Naive B cell (primary cell): ENCODE measurements at regions not wholly inside any gene's neighbourhood (a gene's known extent, or its start where the extent isn't known, plus 50 kb on each side); places are given as distances from the start of the nearest gene placed in this dataset.

Experiments used
- ATAC-seq, 2 donors: fragments of 150-1000 bp; cut with Tn5 transposase; 2 replicates each; pipeline ENCODE4 v1.10.0; 2021; ENCODE audit warnings: low read depth in 2 of 2, mild to moderate bottlenecking in 2 of 2, moderate library complexity in 2 of 2
- DNase-seq: peaks from one replicate; pipeline ENCODE4 v3.0.0; 2022
- H3K27ac Mint-ChIP-seq, 6 donors: one replicate each; pipeline ENCODE4 v1.8.0; 2020 to 2022; ENCODE audit warnings: mild to moderate bottlenecking in 6 of 6, mixed read lengths in 6 of 6, moderate library complexity in 5 of 6, inconsistent platforms in 2 of 6
- H3K27me3 Mint-ChIP-seq, 3 donors: one replicate each; pipeline ENCODE4 v1.8.0; 2021 to 2022; ENCODE audit warnings: mixed read lengths in 3 of 3, mild to moderate bottlenecking in 1 of 3
- H3K36me3 Mint-ChIP-seq, 2 donors: one replicate each; pipeline ENCODE4 v1.8.0; 2020 to 2022; ENCODE audit warnings: mixed read lengths in 2 of 2, inconsistent platforms in 1 of 2, mild to moderate bottlenecking in 1 of 2
- H3K4me1 Mint-ChIP-seq, 3 donors: one replicate each; pipeline ENCODE4 v1.8.0; 2020 to 2022; ENCODE audit warnings: mixed read lengths in 3 of 3, inconsistent platforms in 1 of 3, mild to moderate bottlenecking in 1 of 3, moderate library complexity in 1 of 3
- H3K4me3 Mint-ChIP-seq, 8 donors: one replicate each; pipeline ENCODE4 v1.8.0; 2020 to 2022; ENCODE audit warnings: mild to moderate bottlenecking in 8 of 8, mixed read lengths in 8 of 8, moderate library complexity in 8 of 8, inconsistent platforms in 2 of 8
- H3K9me3 Mint-ChIP-seq, 7 donors: one replicate each; pipeline ENCODE4 v1.8.0; 2020 to 2022; ENCODE audit warnings: mixed read lengths in 7 of 7, mild to moderate bottlenecking in 5 of 7, inconsistent platforms in 2 of 7, moderate library complexity in 1 of 7

GRCh38 chr16:49024896-49025295 lies 256.7 kb downstream of the CBLN1 start:
- ATAC-seq: no peak

GRCh38 chr16:49024016-49024415 lies 257.6 kb downstream of the CBLN1 start:
- Mint-ChIP-seq H3K27me3 (peaks cover 0 to 46% (median 26%) of the 10 kb centered on the region in 3 donors), H3K36me3 (no peaks in the 10 kb centered on the region), H3K9me3 (peaks cover 0 to 10% (median 3%) of the 10 kb centered on the region in 7 donors), H3K4me3 (no peak overlapping the region), H3K4me1 (no peaks in the 10 kb centered on the region), H3K27ac (no peak overlapping the region)
- DNase-seq: no peak
- no peak for ATAC-seq

More at GRCh38 chr16:49024896-49025295, 256.7 kb downstream of the CBLN1 start:
- H3K27me3 Mint-ChIP-seq: peaks cover 0 to 37% (median 18%) of the 10 kb centered on the region in 3 donors
- H3K9me3 Mint-ChIP-seq: peaks cover 0 to 10% (median 2%) of the 10 kb centered on the region in 7 donors
- no peaks in the 10 kb centered on the region for H3K36me3 Mint-ChIP-seq
- H3K27ac Mint-ChIP-seq: no peak overlapping the region
- no peak overlapping the region for H3K4me3 Mint-ChIP-seq
- no peak for DNase-seq
- no peaks in the 10 kb centered on the region for H3K4me1 Mint-ChIP-seq

GRCh38 chr16:49023050-49023449 lies 258.6 kb downstream of the CBLN1 start:
- Mint-ChIP-seq H3K27ac (no peak overlapping the region), H3K4me1 (no peaks in the 10 kb centered on the region), H3K4me3 (no peak overlapping the region), H3K36me3 (no peaks in the 10 kb centered on the region), H3K9me3 (peaks cover 0 to 10% (median 3%) of the 10 kb centered on the region in 7 donors), H3K27me3 (peaks cover 0 to 46% (median 26%) of the 10 kb centered on the region in 3 donors)
- DNase-seq (no peak), ATAC-seq (no peak)

GRCh38 chr16:49022351-49022963 lies 259.2 kb downstream of the CBLN1 start:
- peaks cover 0 to 46% (median 26%) of the 10 kb centered on the region in 3 donors for H3K27me3 Mint-ChIP-seq
- H3K9me3 Mint-ChIP-seq: peaks cover 0 to 10% (median 3%) of the 10 kb centered on the region in 7 donors
- H3K4me1 Mint-ChIP-seq: no peaks in the 10 kb centered on the region
- DNase-seq (no peak), ATAC-seq (no peak)
- H3K36me3 Mint-ChIP-seq: no peaks in the 10 kb centered on the region
- no peak overlapping the region for H3K27ac Mint-ChIP-seq
- no peak overlapping the region for H3K4me3 Mint-ChIP-seq

- Mint-ChIP-seq H3K9me3 (peaks cover 0 to 6% (median 3%) of the 10 kb centered on the region in 7 donors), H3K4me3 (no peak overlapping the region), H3K27ac (no peak overlapping the region), H3K36me3 (no peaks in the 10 kb centered on the region), H3K4me1 (no peaks in the 10 kb centered on the region), H3K27me3 (peaks cover 0 to 37% (median 21%) of the 10 kb centered on the region in 3 donors)
- no peak for ATAC-seq
- no peak for DNase-seq
Observed at GRCh38 chr16:49021136-49021535, 260.5 kb downstream of the CBLN1 start.

- Mint-ChIP-seq H3K4me3 (no peak overlapping the region), H3K27ac (peak overlapping the region in 1 of 6 donors; percentile 48), H3K27me3 (peaks cover 0 to 35% (median 21%) of the 10 kb centered on the region in 3 donors), H3K9me3 (peaks cover 0 to 4% (median 3%) of the 10 kb centered on the region in 7 donors), H3K36me3 (no peaks in the 10 kb centered on the region), H3K4me1 (no peaks in the 10 kb centered on the region)
- no peak for DNase-seq
- no peak for ATAC-seq
Observed at GRCh38 chr16:49020436-49020835, 261.2 kb downstream of the CBLN1 start.

- peaks cover 0 to 35% (median 23%) of the 10 kb centered on the region in 3 donors for H3K27me3 Mint-ChIP-seq
- DNase-seq: no peak
- no peaks in the 10 kb centered on the region for H3K4me1 Mint-ChIP-seq
- no peak overlapping the region for H3K27ac Mint-ChIP-seq
- H3K4me3 Mint-ChIP-seq: no peak overlapping the region
- ATAC-seq: no peak
- peaks cover 0 to 3% (median under 1%) of the 10 kb centered on the region in 7 donors for H3K9me3 Mint-ChIP-seq
- no peaks in the 10 kb centered on the region for H3K36me3 Mint-ChIP-seq
Observed at GRCh38 chr16:49019831-49020230, 261.8 kb downstream of the CBLN1 start.

- ATAC-seq (no peak), DNase-seq (no peak)
- H3K9me3 Mint-ChIP-seq: peaks cover 0 to 7% (median 3%) of the 10 kb centered on the region in 7 donors
- H3K4me3 Mint-ChIP-seq: peak overlapping the region in 1 of 8 donors; percentile 45
- H3K4me1 Mint-ChIP-seq: no peaks in the 10 kb centered on the region
- H3K27me3 Mint-ChIP-seq: peaks cover 0 to 30% (median 29%) of the 10 kb centered on the region in 3 donors
- H3K36me3 Mint-ChIP-seq: no peaks in the 10 kb centered on the region
- H3K27ac Mint-ChIP-seq: peak overlapping the region in 1 of 6 donors; percentile 21
Observed at GRCh38 chr16:49019081-49019633, 262.5 kb downstream of the CBLN1 start.

GRCh38 chr16:49018259-49018931 lies 263.2 kb downstream of the CBLN1 start:
- DNase-seq: no peak
- Mint-ChIP-seq H3K4me3 (no peak overlapping the region), H3K36me3 (no peaks in the 10 kb centered on the region), H3K27ac (no peak overlapping the region), H3K9me3 (peaks cover 0 to 11% (median 3%) of the 10 kb centered on the region in 7 donors), H3K4me1 (no peaks in the 10 kb centered on the region), H3K27me3 (peaks cover 0 to 26% (median 26%) of the 10 kb centered on the region in 3 donors)
- ATAC-seq: no peak

- H3K27me3 Mint-ChIP-seq: peaks cover 0 to 24% (median 22%) of the 10 kb centered on the region in 3 donors
- H3K27ac Mint-ChIP-seq: no peak overlapping the region
- no peaks in the 10 kb centered on the region for H3K36me3 Mint-ChIP-seq
- H3K9me3 Mint-ChIP-seq: peaks cover 0 to 11% (median 3%) of the 10 kb centered on the region in 7 donors
- DNase-seq (no peak), ATAC-seq (no peak)
- H3K4me1 Mint-ChIP-seq: no peaks in the 10 kb centered on the region
- no peak overlapping the region for H3K4me3 Mint-ChIP-seq
Observed at GRCh38 chr16:49017501-49017900, 264.1 kb downstream of the CBLN1 start.

GRCh38 chr16:49016461-49016860 lies 265.2 kb downstream of the CBLN1 start:
- ATAC-seq (no peak), DNase-seq (no peak)
- no peak overlapping the region for H3K4me3 Mint-ChIP-seq
- H3K9me3 Mint-ChIP-seq: peaks cover 0 to 11% (median 3%) of the 10 kb centered on the region in 7 donors
- H3K27me3 Mint-ChIP-seq: peaks cover 3 to 24% (median 16%) of the 10 kb centered on the region in 3 donors
- no peaks in the 10 kb centered on the region for H3K4me1 Mint-ChIP-seq
- no peaks in the 10 kb centered on the region for H3K36me3 Mint-ChIP-seq
- H3K27ac Mint-ChIP-seq: no peak overlapping the region

- ATAC-seq: no peak
- Mint-ChIP-seq H3K27ac (no peak overlapping the region), H3K36me3 (no peaks in the 10 kb centered on the region), H3K27me3 (peaks cover 5 to 23% (median 11%) of the 10 kb centered on the region in 3 donors), H3K4me3 (no peak overlapping the region), H3K9me3 (peaks cover 0 to 11% (median 3%) of the 10 kb centered on the region in 7 donors), H3K4me1 (no peaks in the 10 kb centered on the region)
- DNase-seq: no peak
Observed at GRCh38 chr16:49015225-49015592, 266.4 kb downstream of the CBLN1 start.

- peaks cover 0 to 11% (median 0%) of the 10 kb centered on the region in 7 donors for H3K9me3 Mint-ChIP-seq
- H3K4me1 Mint-ChIP-seq: no peaks in the 10 kb centered on the region
- DNase-seq (no peak), ATAC-seq (no peak)
- no peaks in the 10 kb centered on the region for H3K36me3 Mint-ChIP-seq
- H3K27ac Mint-ChIP-seq: peak overlapping the region in 1 of 6 donors; percentile 53
- peaks cover 5 to 16% (median 5%) of the 10 kb centered on the region in 3 donors for H3K27me3 Mint-ChIP-seq
- no peak overlapping the region for H3K4me3 Mint-ChIP-seq
Observed at GRCh38 chr16:49014277-49015224, 267.1 kb downstream of the CBLN1 start.
